ENCODE measurements at regions not wholly inside any gene's neighbourhood (a gene's known extent, or its start where the extent isn't known, plus 50 kb on each side); places are given as distances from the start of the nearest gene placed in this dataset.
"Not testable (repeated sequence)": the region's sequence is repeated elsewhere in the genome, so short reads cannot be mapped to it uniquely, and the experiment has no call there.

GRCh38 chr7:155391414-155391813 lies 66.5 kb upstream of the EN2 start:
- in situ Hi-C loops (cut with HindIII; ENCODE audit: low sequenced_read_pairs), result no loop called here
- no peak for DNase-seq (ENCODE audit: low spot score)

GRCh38 chr7:155392726-155393570 lies 65.0 kb upstream of the EN2 start:
- in situ Hi-C loops (cut with HindIII; ENCODE audit: low sequenced_read_pairs), result no loop called here
- DNase-seq (ENCODE audit: low spot score), result no peak

- in situ Hi-C loops (cut with HindIII; ENCODE audit: low sequenced_read_pairs), result no loop called here
- no peak for DNase-seq (ENCODE audit: low spot score)
Measured at GRCh38 chr7:155394413-155394812, 63.5 kb upstream of the EN2 start.

- DNase-seq (ENCODE audit: low spot score), result peak; percentile 50
- in situ Hi-C loops (cut with HindIII; ENCODE audit: low sequenced_read_pairs), result no loop called here
Measured at GRCh38 chr7:155395176-155395797, 62.6 kb upstream of the EN2 start.

- DNase-seq (ENCODE audit: low spot score), result no peak
- in situ Hi-C loops (cut with HindIII; ENCODE audit: low sequenced_read_pairs), result no loop called here
Measured at GRCh38 chr7:155396661-155397060, 61.3 kb upstream of the EN2 start.

- in situ Hi-C loops (cut with HindIII; ENCODE audit: low sequenced_read_pairs), result not testable (repeated sequence)
Measured at GRCh38 chr7:155397758-155398714, 59.9 kb upstream of the EN2 start.

GRCh38 chr7:155398944-155399343 lies 59.0 kb upstream of the EN2 start:
- no peak for DNase-seq (ENCODE audit: low spot score)
- in situ Hi-C loops (cut with HindIII; ENCODE audit: low sequenced_read_pairs), result no loop called here

More at GRCh38 chr7:155397758-155398714, 59.9 kb upstream of the EN2 start:
- DNase-seq (ENCODE audit: low spot score), result not testable (repeated sequence)

GRCh38 chr7:155399577-155399976 lies 58.4 kb upstream of the EN2 start:
- in situ Hi-C loops (cut with HindIII; ENCODE audit: low sequenced_read_pairs), result no loop called here
- DNase-seq (ENCODE audit: low spot score), result no peak

- in situ Hi-C loops (cut with HindIII; ENCODE audit: low sequenced_read_pairs), result no loop called here
- no peak for DNase-seq (ENCODE audit: low spot score)
Measured at GRCh38 chr7:155401231-155401630, 56.7 kb upstream of the EN2 start.

- DNase-seq (ENCODE audit: low spot score), result no peak
- in situ Hi-C loops (cut with HindIII; ENCODE audit: low sequenced_read_pairs), result no loop called here
Measured at GRCh38 chr7:155401884-155402283, 56.0 kb upstream of the EN2 start.

- no peak for DNase-seq (ENCODE audit: low spot score)
- in situ Hi-C loops (cut with HindIII; ENCODE audit: low sequenced_read_pairs), result no loop called here
Measured at GRCh38 chr7:155402941-155403340, 55.0 kb upstream of the EN2 start.

GRCh38 chr7:155404976-155405375 lies 53.0 kb upstream of the EN2 start:
- DNase-seq (ENCODE audit: low spot score), result no peak
- in situ Hi-C loops (cut with HindIII; ENCODE audit: low sequenced_read_pairs), result no loop called here

- in situ Hi-C loops (cut with HindIII; ENCODE audit: low sequenced_read_pairs), result no loop called here
- DNase-seq (ENCODE audit: low spot score), result peak; percentile 83
Measured at GRCh38 chr7:155405399-155406318, 52.3 kb upstream of the EN2 start.

- in situ Hi-C loops (cut with HindIII; ENCODE audit: low sequenced_read_pairs), result no loop called here
- DNase-seq (ENCODE audit: low spot score), result no peak
Measured at GRCh38 chr7:155407799-155408198, 50.1 kb upstream of the EN2 start.

All from G401 (cell line).